HG02588 (cell line): ENCODE measurements at regions not wholly inside any gene's neighbourhood (a gene's known extent, or its start where the extent isn't known, plus 50 kb on each side); places are given as distances from the start of the nearest gene placed in this dataset.
"Not testable (repeated sequence)": the region's sequence is repeated elsewhere in the genome, so short reads cannot be mapped to it uniquely, and the experiment has no call there.

Source experiments
- ATAC-seq: cut with Tn5 transposase; IDR thresholded peaks from one replicate; pipeline ENCODE4 v1.9.1; 2021; ENCODE audit warnings: mild to moderate bottlenecking, moderate library complexity; ENCODE audit not compliant: unreplicated experiment

DNA sequence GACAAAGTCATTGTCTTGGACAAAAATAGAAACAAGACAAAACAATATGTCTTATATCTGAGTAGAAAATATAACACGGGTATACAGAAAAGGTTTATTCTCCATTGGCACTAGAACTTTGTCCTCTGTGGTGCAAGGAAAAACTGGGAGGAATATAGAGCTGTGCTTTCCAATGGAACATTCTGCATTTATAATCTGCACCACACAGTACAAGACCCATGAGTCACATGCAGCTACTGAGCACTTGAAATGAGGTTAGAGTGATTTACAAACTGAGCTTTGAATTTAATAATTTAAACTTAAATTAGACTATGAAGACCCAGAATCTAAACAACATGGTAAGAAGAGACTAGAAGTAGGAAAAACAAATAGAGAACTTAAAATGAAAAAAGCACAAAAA lies 86.1 kb downstream of the RAP2A start:
- ATAC-seq = no peak

DNA sequence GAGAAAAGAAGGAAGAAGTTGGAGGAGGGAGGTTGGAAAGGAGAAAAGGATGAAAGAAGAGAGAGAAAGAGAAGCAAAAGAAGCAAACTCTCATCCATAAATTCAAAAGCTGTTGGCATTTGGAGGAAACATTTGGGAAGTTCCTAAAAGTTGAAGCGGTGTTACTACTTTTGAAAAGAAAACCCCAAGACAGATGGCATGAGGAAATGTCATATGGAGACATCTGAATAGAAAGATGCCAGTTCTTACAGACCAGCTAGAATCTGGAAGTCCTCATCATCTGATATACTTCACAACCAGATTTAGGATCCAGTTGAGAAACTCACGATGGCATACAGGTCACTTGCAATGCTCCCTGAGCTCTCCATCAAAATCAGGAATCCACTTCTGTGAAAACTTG lies 86.9 kb downstream of the RAP2A start:
- ATAC-seq = no peak

DNA sequence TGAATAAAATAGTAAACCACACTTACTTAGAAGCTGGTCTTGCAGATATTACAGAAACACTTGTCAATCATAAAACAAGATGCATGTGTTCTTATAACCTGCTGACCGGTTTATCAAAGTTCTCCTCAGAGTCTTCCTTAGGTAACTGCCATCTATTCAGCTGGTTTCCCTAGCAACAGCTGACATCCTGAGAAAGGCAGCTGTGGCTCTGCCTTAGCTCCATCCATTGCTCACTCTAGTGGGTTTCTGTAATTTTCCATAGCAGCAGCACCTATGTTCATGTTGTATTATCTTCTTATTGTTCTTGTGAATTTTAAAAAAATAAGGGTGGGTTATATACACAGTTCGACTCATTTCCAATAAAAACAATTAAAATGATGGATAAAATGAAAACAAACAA lies 87.8 kb downstream of the RAP2A start:
- no peak for ATAC-seq

- ATAC-seq = no peak
These were observed 88.3 kb downstream of the RAP2A start for GRCh38 chr13:97522243-97522642.

DNA sequence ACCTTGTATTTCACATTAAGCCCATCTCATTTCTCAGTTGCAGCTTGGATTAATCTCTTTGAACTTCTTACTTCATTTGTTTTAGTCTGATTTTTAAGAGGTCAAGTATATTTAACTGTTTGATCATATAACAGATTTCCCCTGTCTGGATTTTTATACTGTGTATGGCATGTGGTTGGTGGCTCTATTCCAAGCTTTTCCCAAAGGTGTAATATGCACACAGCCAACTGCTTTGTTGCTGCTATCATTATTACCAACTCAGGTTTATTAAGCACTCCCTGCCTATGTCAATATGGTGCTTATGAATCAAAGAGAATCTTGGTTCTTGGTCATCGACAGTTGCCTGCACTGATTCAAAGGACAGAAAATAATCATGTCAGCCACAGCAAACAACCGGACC lies 92.6 kb downstream of the RAP2A start:
- no peak for ATAC-seq

- no peak for ATAC-seq
These were observed 94.5 kb downstream of the RAP2A start for GRCh38 chr13:97528518-97528917.

GRCh38 chr13:97534540-97534939 lies 100.6 kb downstream of the RAP2A start:
- no peak for ATAC-seq

- no peak for ATAC-seq
These were observed 101.6 kb downstream of the RAP2A start for GRCh38 chr13:97535614-97536013.

DNA sequence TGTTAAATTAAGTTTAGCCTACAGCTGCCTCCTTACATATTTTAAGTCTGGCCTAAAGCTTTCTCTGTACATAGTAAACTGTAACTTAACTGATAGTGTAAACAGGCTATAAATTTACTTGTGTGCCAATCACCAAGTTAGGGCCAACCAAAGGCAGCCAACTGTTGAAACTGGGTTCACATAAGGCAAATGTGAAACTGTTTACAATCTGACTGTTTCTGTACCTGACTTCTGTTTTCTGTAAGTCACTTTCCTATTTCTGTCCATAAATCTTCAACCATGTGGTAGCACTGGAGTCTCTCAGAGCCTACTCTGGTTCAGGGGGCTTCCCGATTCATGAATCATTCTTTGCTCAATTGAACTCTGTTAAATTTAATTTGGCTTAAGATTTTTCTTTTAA lies 103.1 kb downstream of the RAP2A start:
- peak; percentile 76 for ATAC-seq

- no peak for ATAC-seq
These were observed 104.2 kb downstream of the RAP2A start for GRCh38 chr13:97538203-97538602.

DNA sequence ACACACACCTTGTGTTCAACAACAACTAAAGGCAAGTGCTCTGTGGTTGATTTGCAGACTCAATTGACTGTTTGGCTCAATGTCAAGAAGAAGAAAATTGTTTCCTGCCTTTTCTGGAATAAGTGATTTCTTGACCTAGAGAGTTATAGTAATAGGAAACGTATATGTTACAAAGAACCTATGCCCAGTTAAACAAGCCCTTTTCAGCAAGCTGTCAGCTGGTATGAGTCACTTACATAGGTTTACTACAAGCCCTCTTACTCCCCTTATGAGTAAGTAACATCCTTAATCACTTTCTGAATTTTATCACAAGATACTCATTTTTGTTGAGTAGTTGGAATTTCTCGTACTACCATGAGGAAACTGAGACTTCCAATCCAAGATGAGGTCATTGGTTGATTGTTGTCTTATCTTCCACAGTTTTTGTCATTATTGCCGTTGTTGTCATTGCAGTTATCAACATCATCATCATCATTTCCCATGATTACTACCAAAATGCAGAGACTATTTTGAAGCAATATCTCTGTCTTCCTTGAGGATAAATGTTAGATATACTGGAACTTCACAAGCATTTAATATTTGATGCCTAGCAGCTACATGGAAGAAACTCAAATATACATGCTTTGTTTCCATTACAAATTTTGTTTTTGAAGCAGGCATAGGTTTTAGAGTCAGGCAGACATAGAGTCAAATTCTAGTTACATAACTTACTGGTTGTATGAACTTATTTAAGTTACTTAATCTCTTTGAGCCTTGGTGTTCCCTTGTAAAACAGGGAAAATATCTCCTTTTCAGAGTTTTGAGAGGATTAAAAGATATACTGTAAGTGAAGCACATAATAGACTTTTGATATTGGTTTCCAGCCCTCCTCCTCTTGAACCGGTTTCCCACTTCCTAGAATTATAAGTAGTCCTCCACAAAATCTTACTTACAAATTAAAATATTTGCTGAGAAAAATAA lies 106.0 kb downstream of the RAP2A start:
- peak; percentile 55 for ATAC-seq

DNA sequence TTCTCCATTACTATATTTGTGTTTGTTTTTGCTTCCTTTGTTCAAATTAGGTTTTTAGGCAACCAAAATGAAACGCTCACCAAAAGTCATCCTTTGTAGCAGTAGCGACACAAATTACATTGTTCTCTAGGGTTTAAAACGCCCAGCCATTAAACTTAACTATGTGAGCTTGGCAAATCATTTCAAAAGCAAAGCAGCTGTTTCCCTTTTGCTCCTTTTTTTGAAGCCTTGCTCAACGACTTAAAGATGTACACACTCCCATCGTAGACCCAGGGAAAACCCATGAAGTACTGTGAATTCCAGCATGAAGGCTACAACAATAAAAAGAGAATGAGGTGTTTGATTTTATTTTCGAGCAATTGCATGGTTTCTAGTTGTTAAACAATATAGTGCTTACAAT lies 106.7 kb downstream of the RAP2A start:
- ATAC-seq = no peak

- no peak for ATAC-seq
These were observed 108.2 kb downstream of the RAP2A start for GRCh38 chr13:97542102-97542685.

- ATAC-seq = no peak
These were observed 110.2 kb downstream of the RAP2A start for GRCh38 chr13:97544031-97544765.

GRCh38 chr13:97544971-97545499 lies 111.1 kb downstream of the RAP2A start:
- not testable (repeated sequence) for ATAC-seq

GRCh38 chr13:97548138-97548537 lies 114.2 kb downstream of the RAP2A start:
- ATAC-seq = peak; percentile 46

GRCh38 chr13:97548711-97549110 lies 114.7 kb downstream of the RAP2A start:
- no peak for ATAC-seq

DNA sequence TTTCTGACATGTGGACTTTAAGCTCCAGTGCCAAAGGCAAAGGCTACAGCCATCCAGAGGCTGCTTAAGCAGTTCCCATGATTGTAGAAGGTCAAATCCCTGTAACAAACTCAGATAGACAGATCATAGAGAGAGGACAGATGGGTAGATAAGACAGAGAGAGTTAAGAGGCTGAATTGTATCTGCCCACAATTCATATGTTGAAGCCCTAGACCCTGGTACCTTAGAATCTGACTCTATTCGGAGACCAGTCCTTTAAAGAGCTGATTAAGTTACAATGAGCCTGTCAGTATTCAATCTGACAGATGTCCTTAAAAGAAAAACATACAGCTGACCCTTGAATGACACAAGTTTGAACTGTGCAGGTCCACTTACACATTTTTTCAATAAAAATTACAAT lies 115.2 kb downstream of the RAP2A start:
- ATAC-seq = no peak

- ATAC-seq = no peak
These were observed 120.5 kb downstream of the RAP2A start for GRCh38 chr13:97554496-97554895.

GRCh38 chr13:97555034-97555433 lies 121.1 kb downstream of the RAP2A start:
- no peak for ATAC-seq

DNA sequence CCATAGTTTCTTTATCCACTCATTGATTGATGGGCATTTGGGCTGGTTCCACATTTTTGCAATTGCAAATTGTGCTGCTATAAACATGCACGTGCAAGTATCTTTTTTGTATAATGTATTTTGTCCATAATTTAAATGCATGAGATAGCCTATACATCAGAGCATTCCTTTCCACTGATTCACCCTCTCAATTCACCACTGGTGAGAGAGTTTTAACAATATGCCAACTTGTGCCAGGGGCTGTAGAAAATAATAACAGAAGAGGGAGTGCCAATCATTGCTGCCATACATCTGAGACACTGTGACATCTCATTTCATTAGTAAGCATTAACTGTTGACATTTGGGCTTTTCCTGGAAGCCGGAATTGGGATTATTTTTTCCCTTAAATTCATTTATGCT lies 125.1 kb downstream of the RAP2A start:
- ATAC-seq = no peak
